Adrenal gland (tissue), 9 donors: ENCODE measurements at regions not wholly inside any gene's neighbourhood (a gene's known extent, or its start where the extent isn't known, plus 50 kb on each side); places are given as distances from the start of the nearest gene placed in this dataset.
"Not testable (repeated sequence)": the region's sequence is repeated elsewhere in the genome, so short reads cannot be mapped to it uniquely, and the experiment has no call there.

ENCODE experiments used
- DNase-seq, 7 donors: peaks; one replicate each; pipeline ENCODE4 v3.0.0-alpha.2; 2019 to 2020
- H3K27ac ChIP-seq, 5 donors: fragments of 200-600 bp; sonication (generic) in 4 of 5; 1 replicate in 3 of 5; 2 replicates in 2 of 5; pipeline versions ENCODE4 v1.5.1 to v1.8.0; 2016 to 2020; ENCODE audit warnings: mild to moderate bottlenecking in 1 of 5
- H3K27me3 ChIP-seq: fragments of 200-600 bp; 2 replicates; pipeline ENCODE4 v1.8.0; 2021
- H3K36me3 ChIP-seq, 2 donors: fragments of 200-600 bp; replicated peaks in 1 of 2; 1 replicate in 1 of 2; 2 replicates in 1 of 2; pipeline versions ENCODE4 v1.5.1 to v1.8.0; 2018 to 2022
- H3K4me1 ChIP-seq, 2 donors: fragments of 200-600 bp; replicated peaks in 1 of 2; 1 replicate in 1 of 2; 2 replicates in 1 of 2; pipeline versions ENCODE4 v1.5.1 to v1.8.0; 2018 to 2021
- H3K4me3 ChIP-seq, 4 donors: fragments of 200-600 bp; sonication (generic) in 3 of 4; one replicate each; pipeline ENCODE4 v1.5.1; 2016 to 2018
- H3K9me3 ChIP-seq, 3 donors: fragments of 200-600 bp; sonication (generic) in 1 of 3; replicated peaks in 1 of 3; 1 replicate in 2 of 3; 2 replicates in 1 of 3; pipeline versions ENCODE4 v1.5.1 to v1.8.0; 2016 to 2021
- POLR2A ChIP-seq, 2 donors: fragments of 450-650 bp; IDR thresholded peaks; one replicate each; pipeline ENCODE4 v1.6.1; 2017; ENCODE audit warnings: antibody characterized with exemption in 2 of 2, mild to moderate bottlenecking in 2 of 2, moderate library complexity in 1 of 2
- WGBS, 4 donors: extraction: QIAGEN DNeasy Blood & Tissue Kit in 2 of 4; methylation state at CpG; one replicate each; pipeline versions ENCODE4 v1.1.5 to v1.1.7; 2013 to 2017; 5-methylcytosine and 5-hydroxymethylcytosine counted together
- intact Hi-C, 2 donors: fragments of 100-400 bp; cut with DNase I; formaldehyde crosslinking; loops; one replicate each; pipeline versions ENCODE4 v1.14.1 to v1.15.0; 2022 to 2023
- TF ChIP-seq, protein P1 (sequence below), 6 experiments: fragments of 450-650 bp in 4 of 6; fragments of 200-600 bp in 2 of 6; sonication (generic) in 1 of 6; IDR thresholded peaks; 1 replicate in 5 of 6; 2 replicates in 1 of 6; pipeline versions ENCODE4 v1.5.1 to v1.8.0; 2016 to 2021; ENCODE audit warnings: antibody characterized with exemption in 6 of 6, mild to moderate bottlenecking in 2 of 6, moderate library complexity in 1 of 6
- donor health status: healthy with polysubstance abuse.
- donor health status: Bipolar disorder and iron deficiency.
- donor health status: DM: yes; HTN: yes; CAD: no.
- donor health status: DM: no; HTN: no; CAD: no.
- donor health status: DM: no; HTN: no; CAD: no.

DNA sequence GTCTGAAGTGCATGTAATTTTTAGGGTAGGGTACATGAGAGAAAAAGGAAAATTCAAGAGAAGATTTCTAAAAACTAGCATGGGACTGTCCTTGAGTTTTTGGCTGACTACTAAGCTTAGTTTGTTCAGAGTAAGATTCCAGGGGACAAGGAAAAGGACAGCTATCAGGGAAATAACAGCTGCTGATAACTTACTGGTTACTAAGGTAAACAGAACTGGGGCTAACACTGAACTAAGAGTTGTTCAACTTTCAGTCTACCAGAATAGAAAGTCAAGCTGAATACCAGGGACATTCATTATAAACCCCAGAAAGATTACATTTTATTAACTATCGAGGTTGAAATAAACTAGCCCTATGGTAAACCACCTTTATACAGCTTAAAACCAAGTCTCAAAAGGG is 261.8 kb upstream of the CYRIA start:
- Histone ChIP-seq H3K9me3 (no peaks in the 10 kb centered on the region), H3K36me3 (no peaks in the 10 kb centered on the region), H3K4me3 (no peak overlapping the region), H3K27ac (no peak overlapping the region), H3K27me3 (no peaks in the 10 kb centered on the region), H3K4me1 (no peaks in the 10 kb centered on the region)
- intact Hi-C loops, result no loop called here
- DNase-seq, result no peak
- WGBS, 4 donors, result 77 to 100% (median 88%) methylated on average over 1 of the region's 1 CpG
- TF ChIP-seq, protein P1, sequence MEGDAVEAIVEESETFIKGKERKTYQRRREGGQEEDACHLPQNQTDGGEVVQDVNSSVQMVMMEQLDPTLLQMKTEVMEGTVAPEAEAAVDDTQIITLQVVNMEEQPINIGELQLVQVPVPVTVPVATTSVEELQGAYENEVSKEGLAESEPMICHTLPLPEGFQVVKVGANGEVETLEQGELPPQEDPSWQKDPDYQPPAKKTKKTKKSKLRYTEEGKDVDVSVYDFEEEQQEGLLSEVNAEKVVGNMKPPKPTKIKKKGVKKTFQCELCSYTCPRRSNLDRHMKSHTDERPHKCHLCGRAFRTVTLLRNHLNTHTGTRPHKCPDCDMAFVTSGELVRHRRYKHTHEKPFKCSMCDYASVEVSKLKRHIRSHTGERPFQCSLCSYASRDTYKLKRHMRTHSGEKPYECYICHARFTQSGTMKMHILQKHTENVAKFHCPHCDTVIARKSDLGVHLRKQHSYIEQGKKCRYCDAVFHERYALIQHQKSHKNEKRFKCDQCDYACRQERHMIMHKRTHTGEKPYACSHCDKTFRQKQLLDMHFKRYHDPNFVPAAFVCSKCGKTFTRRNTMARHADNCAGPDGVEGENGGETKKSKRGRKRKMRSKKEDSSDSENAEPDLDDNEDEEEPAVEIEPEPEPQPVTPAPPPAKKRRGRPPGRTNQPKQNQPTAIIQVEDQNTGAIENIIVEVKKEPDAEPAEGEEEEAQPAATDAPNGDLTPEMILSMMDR (IDR thresholded peaks at IDR 0.05), result no peak

DNA sequence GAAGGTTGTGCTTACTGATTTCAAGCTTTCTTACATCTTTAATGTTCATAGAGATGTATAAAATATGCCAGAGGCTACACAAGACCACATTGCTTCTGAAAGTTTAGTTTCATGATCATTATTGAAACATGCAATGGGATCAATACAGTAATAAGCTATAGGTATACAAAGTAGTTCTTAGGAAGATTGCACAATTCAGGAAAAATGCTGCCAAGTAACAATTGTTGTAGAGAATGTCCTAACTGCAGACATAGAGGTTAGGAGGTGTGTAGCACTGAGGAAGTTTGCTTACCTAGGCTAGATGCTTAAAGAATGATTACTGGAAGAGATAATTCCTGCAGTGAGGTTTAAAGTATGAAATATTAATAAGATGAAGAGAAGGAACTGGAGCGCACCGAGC is 259.5 kb upstream of the CYRIA start:
- WGBS, 4 donors, result 84 to 93% (median 88%) methylated on average over 2 of the region's 2 CpGs
- Histone ChIP-seq H3K4me3 (no peak overlapping the region), H3K4me1 (no peaks in the 10 kb centered on the region), H3K27me3 (no peaks in the 10 kb centered on the region), H3K27ac (no peak overlapping the region), H3K36me3 (no peaks in the 10 kb centered on the region), H3K9me3 (no peaks in the 10 kb centered on the region)
- intact Hi-C loops, result no loop called here
- TF ChIP-seq POLR2A (IDR thresholded peaks at IDR 0.05), result no peak
- TF ChIP-seq, protein P1 (IDR thresholded peaks at IDR 0.05), result no peak
- no peak for DNase-seq

DNA sequence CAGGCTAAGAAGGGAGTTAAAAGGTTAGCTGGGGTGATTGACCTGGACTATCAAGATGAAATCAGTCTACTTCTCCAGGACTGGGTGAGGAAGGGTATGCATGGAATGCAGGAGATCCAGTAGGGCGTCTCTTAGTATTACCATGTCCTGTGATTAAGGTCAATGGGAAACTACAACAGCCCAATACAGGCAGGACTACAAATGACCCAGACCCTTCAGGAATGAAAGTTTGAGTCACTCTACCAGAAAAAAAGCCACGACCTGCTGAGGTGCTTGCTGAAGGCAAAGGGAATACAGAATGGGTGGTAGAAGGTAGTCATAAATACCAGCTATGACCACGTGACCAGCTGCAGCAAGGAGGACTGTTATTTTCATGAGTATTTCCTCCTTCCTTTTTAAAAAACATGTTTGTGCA is 249.7 kb upstream of the CYRIA start:
- H3K36me3 ChIP-seq, DNase-seq, H3K27ac ChIP-seq, intact Hi-C loops, H3K4me3 ChIP-seq, H3K4me1 ChIP-seq, H3K9me3 ChIP-seq, H3K27me3 ChIP-seq: not testable (repeated sequence)
- 55 to 72% (median 60%) methylated on average over 3 of the region's 3 CpGs for WGBS, 4 donors

DNA sequence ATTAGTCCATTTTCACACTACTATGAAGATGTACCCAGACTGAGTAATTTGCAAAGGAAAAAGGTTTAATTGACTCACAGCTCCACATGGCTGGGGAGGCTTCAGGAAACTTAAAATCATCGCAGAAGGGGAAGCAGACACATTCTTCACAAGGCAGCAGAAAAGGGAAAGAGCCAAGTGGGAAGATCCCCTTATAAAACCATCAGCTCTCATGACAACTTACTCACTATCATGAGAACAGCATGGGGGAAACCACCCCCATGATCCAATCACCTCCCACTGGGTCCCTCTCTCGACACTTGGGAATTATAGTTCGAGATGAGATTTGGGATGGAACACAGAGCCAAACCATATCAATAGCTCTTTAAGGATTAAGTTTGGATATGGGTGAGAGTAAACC is 246.1 kb upstream of the CYRIA start:
- DNase-seq, result no peak
- intact Hi-C loops, result no loop called here
- Histone ChIP-seq H3K9me3 (no peaks in the 10 kb centered on the region), H3K27ac (no peak overlapping the region), H3K4me3 (no peak overlapping the region), H3K4me1 (no peaks in the 10 kb centered on the region), H3K36me3 (no peaks in the 10 kb centered on the region), H3K27me3 (no peaks in the 10 kb centered on the region)
- no peak for TF ChIP-seq POLR2A (IDR thresholded peaks at IDR 0.05)
- TF ChIP-seq, protein P1 (IDR thresholded peaks at IDR 0.05), result no peak
- 53 to 70% (median 68%) methylated on average over 3 of the region's 3 CpGs for WGBS, 4 donors

DNA sequence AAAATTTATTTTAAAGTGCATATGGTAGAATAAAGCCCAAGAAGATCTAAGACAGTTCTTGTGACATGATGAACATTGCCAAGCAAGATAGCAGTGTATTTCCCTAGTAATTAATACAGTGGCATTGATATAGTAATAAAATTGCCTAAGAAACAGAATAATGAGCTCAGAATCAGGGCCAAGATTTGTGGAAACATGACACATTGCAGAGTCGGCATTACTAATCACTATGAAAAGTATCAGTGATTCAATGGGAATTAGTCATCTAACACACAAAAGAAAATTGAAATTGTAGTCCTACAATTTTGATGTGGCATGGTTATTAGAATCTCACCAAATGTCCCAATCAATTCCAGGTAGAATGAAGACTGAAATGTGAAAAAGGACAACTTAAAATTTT is 243.0 kb upstream of the CYRIA start:
- H3K9me3 ChIP-seq, result no peaks in the 10 kb centered on the region
- no peaks in the 10 kb centered on the region for H3K27me3 ChIP-seq
- H3K27ac ChIP-seq, result no peak overlapping the region
- no peaks in the 10 kb centered on the region for H3K4me1 ChIP-seq
- H3K4me3 ChIP-seq, result no peak overlapping the region
- no peaks in the 10 kb centered on the region for H3K36me3 ChIP-seq
- intact Hi-C loops, result no loop called here
- 35 to 52% (median 43%) methylated on average over 1 of the region's 1 CpG for WGBS, 4 donors
- no peak for DNase-seq
- TF ChIP-seq POLR2A (IDR thresholded peaks at IDR 0.05), result no peak
- TF ChIP-seq, protein P1 (IDR thresholded peaks at IDR 0.05), result no peak
